Neural crest cell (in vitro differentiated cells): ENCODE measurements at regions not wholly inside any gene's neighbourhood (a gene's known extent, or its start where the extent isn't known, plus 50 kb on each side); places are given as distances from the start of the nearest gene placed in this dataset.

ENCODE experiments used
- DNase-seq: peaks from one replicate; pipeline ENCODE4 v3.0.0; 2021; ENCODE audit warnings: low read depth, mixed read lengths, low spot score
- H3K27ac Mint-ChIP-seq: one replicate; pipeline ENCODE4 v1.8.0; 2021; ENCODE audit warnings: mild to moderate bottlenecking, mixed read lengths; ENCODE audit not compliant: unreplicated experiment
- H3K27me3 Mint-ChIP-seq: 2 replicates; pipeline ENCODE4 v1.8.0; 2021; ENCODE audit warnings: low read depth, mild to moderate bottlenecking, mixed read lengths
- H3K36me3 Mint-ChIP-seq: 2 replicates; pipeline ENCODE4 v1.8.0; 2021; ENCODE audit warnings: low read depth, mild to moderate bottlenecking, mixed read lengths
- H3K4me1 Mint-ChIP-seq: 2 replicates; pipeline ENCODE4 v1.8.0; 2021; ENCODE audit warnings: mixed read lengths
- H3K4me3 Mint-ChIP-seq: one replicate; pipeline ENCODE4 v1.8.0; 2021; ENCODE audit warnings: mild to moderate bottlenecking, mixed read lengths
- H3K9me3 Mint-ChIP-seq: 2 replicates; pipeline ENCODE4 v1.8.0; 2021; ENCODE audit warnings: mixed read lengths
- TF ChIP-seq, protein P1 (sequence below): fragments of 200-600 bp; sonication (generic); conservative IDR thresholded peaks from 2 replicates; pipeline ENCODE4 v1.5.0; 2021; ENCODE audit warnings: antibody characterized with exemption, mild to moderate bottlenecking

DNA sequence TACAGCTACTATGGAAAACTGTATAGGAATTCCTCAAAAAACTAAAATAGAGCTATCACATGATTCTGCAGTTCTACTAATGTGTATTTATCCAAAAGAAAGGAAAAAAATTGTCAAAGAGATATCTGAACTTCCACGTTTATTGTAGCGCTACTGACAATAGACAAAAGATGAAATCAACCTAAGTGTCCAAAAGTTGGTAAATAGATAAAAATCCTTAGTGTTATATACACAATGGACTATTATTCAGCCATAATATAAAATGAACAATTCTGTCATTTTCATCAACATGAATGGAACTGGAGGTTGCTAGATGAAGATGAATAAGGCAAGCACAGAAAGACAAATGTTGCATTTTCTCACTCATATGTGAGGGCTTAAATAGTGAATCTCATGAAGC is 1492.1 kb downstream of the MRPL39 start:
- Mint-ChIP-seq H3K4me1 (no peaks in the 10 kb centered on the region), H3K27ac (no peak overlapping the region), H3K9me3 (peaks cover 5% of the 10 kb centered on the region), H3K27me3 (no peaks in the 10 kb centered on the region), H3K4me3 (no peak overlapping the region), H3K36me3 (peaks cover 4% of the 10 kb centered on the region)
- TF ChIP-seq, protein P1, sequence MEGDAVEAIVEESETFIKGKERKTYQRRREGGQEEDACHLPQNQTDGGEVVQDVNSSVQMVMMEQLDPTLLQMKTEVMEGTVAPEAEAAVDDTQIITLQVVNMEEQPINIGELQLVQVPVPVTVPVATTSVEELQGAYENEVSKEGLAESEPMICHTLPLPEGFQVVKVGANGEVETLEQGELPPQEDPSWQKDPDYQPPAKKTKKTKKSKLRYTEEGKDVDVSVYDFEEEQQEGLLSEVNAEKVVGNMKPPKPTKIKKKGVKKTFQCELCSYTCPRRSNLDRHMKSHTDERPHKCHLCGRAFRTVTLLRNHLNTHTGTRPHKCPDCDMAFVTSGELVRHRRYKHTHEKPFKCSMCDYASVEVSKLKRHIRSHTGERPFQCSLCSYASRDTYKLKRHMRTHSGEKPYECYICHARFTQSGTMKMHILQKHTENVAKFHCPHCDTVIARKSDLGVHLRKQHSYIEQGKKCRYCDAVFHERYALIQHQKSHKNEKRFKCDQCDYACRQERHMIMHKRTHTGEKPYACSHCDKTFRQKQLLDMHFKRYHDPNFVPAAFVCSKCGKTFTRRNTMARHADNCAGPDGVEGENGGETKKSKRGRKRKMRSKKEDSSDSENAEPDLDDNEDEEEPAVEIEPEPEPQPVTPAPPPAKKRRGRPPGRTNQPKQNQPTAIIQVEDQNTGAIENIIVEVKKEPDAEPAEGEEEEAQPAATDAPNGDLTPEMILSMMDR = no peak
- no peak for DNase-seq

DNA sequence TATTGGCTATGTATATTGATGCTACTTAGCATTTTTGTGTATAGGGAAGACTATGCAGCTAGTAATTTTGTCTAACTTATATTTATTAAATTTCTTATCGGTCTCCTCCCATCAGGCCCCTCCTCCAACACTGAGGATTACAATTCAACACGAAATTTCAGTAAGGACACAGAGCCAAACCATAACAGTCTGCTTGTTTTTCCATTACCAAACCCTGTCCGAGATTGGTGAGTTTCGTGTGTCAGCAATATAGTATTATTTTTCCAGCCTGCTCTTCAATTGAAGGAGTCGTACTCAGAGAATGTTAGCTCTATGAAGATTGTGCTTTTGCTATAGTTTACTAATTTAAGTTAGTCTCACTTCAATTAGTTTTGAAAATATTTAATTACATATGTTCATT is 1495.3 kb downstream of the MRPL39 start:
- no peaks in the 10 kb centered on the region for H3K27me3 Mint-ChIP-seq
- no peak overlapping the region for H3K27ac Mint-ChIP-seq
- no peak for DNase-seq
- TF ChIP-seq, protein P1 = no peak
- H3K36me3 Mint-ChIP-seq = peaks cover 4% of the 10 kb centered on the region
- no peaks in the 10 kb centered on the region for H3K4me1 Mint-ChIP-seq
- peaks cover 5% of the 10 kb centered on the region for H3K9me3 Mint-ChIP-seq
- H3K4me3 Mint-ChIP-seq = no peak overlapping the region

DNA sequence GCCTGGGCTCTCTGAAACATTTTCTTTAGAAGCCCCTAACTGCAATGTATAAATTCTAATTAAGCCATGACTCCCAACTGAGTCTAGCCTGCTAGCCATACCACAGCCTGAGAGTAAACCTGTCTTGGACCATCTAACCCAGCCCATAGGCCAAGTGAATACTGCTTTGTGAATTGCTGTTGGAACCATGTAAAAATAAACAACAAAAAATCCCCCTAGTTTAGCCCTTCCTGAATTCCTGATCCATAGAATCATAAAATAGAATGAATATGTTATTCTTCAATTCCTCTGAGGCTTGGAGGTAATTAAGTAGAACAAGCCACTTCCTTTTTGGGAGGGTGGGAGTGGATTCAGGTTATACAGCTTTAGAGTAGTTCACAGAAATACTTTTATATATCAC is 1496.4 kb downstream of the MRPL39 start:
- Mint-ChIP-seq H3K27ac (no peak overlapping the region), H3K4me1 (no peaks in the 10 kb centered on the region), H3K4me3 (no peak overlapping the region), H3K9me3 (peaks cover 5% of the 10 kb centered on the region), H3K27me3 (no peaks in the 10 kb centered on the region), H3K36me3 (peaks cover 4% of the 10 kb centered on the region)
- TF ChIP-seq, protein P1 = no peak
- no peak for DNase-seq

DNA sequence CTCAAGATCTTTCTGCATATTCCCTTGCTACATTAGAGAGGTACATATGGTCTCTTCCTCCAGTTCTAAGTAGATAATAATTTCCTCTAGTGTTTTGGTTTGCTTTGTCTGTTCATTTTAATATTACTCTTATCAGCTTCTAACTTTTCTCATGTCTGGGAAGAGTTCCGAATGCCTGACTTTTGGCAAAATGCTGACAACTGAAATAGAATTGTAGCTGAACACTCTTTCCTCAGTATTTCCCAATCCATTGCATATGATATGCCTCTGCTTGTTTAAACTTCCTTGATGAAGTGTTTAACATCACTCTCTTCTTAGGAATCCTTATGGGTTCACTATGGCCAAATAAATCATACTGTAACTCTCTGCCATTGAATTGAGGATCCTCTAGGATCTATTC is 1510.1 kb downstream of the MRPL39 start:
- no peak overlapping the region for H3K4me3 Mint-ChIP-seq
- TF ChIP-seq, protein P1 = no peak
- H3K9me3 Mint-ChIP-seq = peaks cover 12% of the 10 kb centered on the region
- peaks cover 3% of the 10 kb centered on the region for H3K36me3 Mint-ChIP-seq
- no peak for DNase-seq
- H3K27ac Mint-ChIP-seq = no peak overlapping the region
- no peaks in the 10 kb centered on the region for H3K4me1 Mint-ChIP-seq
- H3K27me3 Mint-ChIP-seq = no peaks in the 10 kb centered on the region

DNA sequence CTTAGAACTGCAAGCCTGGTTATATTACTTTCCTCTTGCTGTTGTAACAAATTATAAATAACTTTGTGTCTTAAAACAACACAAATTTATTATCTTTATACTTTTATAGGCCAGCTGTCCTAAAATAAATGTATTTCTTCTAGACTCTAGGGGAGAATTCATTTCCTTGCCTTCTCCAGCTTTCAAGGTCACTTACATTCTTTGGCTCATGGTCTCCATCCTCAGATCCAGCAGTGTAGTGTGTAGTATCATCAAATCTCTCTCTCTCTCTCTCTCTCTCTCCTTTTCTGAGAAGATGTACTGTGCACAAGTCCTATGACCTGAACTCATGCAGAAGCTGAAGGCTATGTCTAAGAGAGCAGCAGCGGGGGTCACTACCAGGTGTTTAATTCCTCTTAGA is 1510.6 kb downstream of the MRPL39 start:
- H3K27ac Mint-ChIP-seq = no peak overlapping the region
- peaks cover 14% of the 10 kb centered on the region for H3K9me3 Mint-ChIP-seq
- H3K4me1 Mint-ChIP-seq = no peaks in the 10 kb centered on the region
- no peak overlapping the region for H3K4me3 Mint-ChIP-seq
- TF ChIP-seq, protein P1 = no peak
- no peak for DNase-seq
- no peaks in the 10 kb centered on the region for H3K27me3 Mint-ChIP-seq
- peaks cover 5% of the 10 kb centered on the region for H3K36me3 Mint-ChIP-seq

DNA sequence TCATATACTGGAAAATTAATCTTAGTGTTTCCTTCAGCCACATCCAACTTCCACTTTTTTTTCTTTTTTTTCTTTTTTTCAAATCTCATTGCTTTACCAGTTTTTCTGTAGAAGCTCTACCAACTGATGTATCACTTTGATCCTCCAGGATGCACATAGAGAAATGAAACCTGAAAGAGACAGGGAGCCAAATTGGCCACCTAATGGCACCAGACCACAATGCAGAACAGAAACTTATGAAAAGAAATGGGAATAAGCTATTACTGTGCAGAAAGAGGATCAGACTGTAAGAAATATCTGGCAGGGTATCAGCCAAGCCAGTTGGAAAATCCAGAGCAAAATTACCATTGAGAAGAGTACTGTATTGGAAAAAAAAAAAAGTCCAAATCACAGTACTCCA is 1514.2 kb downstream of the MRPL39 start:
- H3K4me1 Mint-ChIP-seq = no peaks in the 10 kb centered on the region
- TF ChIP-seq, protein P1 = no peak
- H3K27ac Mint-ChIP-seq = no peak overlapping the region
- H3K36me3 Mint-ChIP-seq = peaks cover 4% of the 10 kb centered on the region
- H3K27me3 Mint-ChIP-seq = no peaks in the 10 kb centered on the region
- no peak overlapping the region for H3K4me3 Mint-ChIP-seq
- no peak for DNase-seq
- peaks cover 21% of the 10 kb centered on the region for H3K9me3 Mint-ChIP-seq
